ENCODE measurements at regions not wholly inside any gene's neighbourhood (a gene's known extent, or its start where the extent isn't known, plus 50 kb on each side); places are given as distances from the start of the nearest gene placed in this dataset.

DNA sequence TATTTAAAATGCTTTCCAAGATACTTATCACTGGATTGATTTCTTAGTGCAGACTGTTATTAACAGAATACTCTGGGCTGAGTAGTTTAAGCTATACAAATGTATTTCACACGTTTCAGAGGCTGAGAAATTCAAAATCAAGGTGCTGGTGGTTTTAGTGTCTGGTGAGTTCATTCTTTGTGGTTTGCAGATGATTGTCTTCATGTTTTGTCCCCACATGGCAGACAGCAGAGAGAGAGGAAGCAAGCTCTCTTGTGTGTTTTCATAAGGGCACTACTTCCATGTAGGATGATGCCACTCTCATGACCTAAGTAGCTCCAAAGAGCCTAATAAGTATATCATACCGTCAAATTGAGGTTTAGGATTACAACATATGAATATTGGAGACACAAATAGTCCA, 1348.9 kb upstream of the FLRT2 start:
- TF ChIP-seq MYC (IDR thresholded peaks at IDR 0.05; ENCODE audit: low read depth, low read length) (no peak), POLR2A (IDR thresholded peaks at IDR 0.05; ENCODE audit: extremely low read depth, insufficient read length) (no peak)
- TF ChIP-seq, protein P1, sequence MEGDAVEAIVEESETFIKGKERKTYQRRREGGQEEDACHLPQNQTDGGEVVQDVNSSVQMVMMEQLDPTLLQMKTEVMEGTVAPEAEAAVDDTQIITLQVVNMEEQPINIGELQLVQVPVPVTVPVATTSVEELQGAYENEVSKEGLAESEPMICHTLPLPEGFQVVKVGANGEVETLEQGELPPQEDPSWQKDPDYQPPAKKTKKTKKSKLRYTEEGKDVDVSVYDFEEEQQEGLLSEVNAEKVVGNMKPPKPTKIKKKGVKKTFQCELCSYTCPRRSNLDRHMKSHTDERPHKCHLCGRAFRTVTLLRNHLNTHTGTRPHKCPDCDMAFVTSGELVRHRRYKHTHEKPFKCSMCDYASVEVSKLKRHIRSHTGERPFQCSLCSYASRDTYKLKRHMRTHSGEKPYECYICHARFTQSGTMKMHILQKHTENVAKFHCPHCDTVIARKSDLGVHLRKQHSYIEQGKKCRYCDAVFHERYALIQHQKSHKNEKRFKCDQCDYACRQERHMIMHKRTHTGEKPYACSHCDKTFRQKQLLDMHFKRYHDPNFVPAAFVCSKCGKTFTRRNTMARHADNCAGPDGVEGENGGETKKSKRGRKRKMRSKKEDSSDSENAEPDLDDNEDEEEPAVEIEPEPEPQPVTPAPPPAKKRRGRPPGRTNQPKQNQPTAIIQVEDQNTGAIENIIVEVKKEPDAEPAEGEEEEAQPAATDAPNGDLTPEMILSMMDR (IDR thresholded peaks at IDR 0.05; ENCODE audit: low read depth, low read length) = no peak
- TF ChIP-seq, protein P2, sequence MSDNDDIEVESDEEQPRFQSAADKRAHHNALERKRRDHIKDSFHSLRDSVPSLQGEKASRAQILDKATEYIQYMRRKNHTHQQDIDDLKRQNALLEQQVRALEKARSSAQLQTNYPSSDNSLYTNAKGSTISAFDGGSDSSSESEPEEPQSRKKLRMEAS (IDR thresholded peaks at IDR 0.05; ENCODE audit: low read depth, low read length) = no peak
- no peak for DNase-seq (ENCODE audit: low read depth)

GRCh38 chr14:84195514-84195913, 1334.4 kb upstream of the FLRT2 start:
- no peak overlapping the region for H3K4me3 ChIP-seq (ENCODE audit: low read depth, low read length)
- TF ChIP-seq POLR2A (IDR thresholded peaks at IDR 0.05; ENCODE audit: extremely low read depth, insufficient read length) (no peak), MYC (IDR thresholded peaks at IDR 0.05; ENCODE audit: low read depth, low read length) (no peak)
- TF ChIP-seq, protein P1 (IDR thresholded peaks at IDR 0.05; ENCODE audit: low read depth, low read length) = no peak
- TF ChIP-seq, protein P2 (IDR thresholded peaks at IDR 0.05; ENCODE audit: low read depth, low read length) = no peak
- no peak for DNase-seq (ENCODE audit: low read depth)

More for the DNA sequence above, 1348.9 kb upstream of the FLRT2 start:
- H3K4me3 ChIP-seq (ENCODE audit: low read depth, low read length) = no peak overlapping the region

- no peak for DNase-seq (ENCODE audit: low read depth)
- no peak overlapping the region for H3K4me3 ChIP-seq (ENCODE audit: low read depth, low read length)
- TF ChIP-seq, protein P2 (IDR thresholded peaks at IDR 0.05; ENCODE audit: low read depth, low read length) = no peak
- no peak for TF ChIP-seq MYC (IDR thresholded peaks at IDR 0.05; ENCODE audit: low read depth, low read length)
- no peak for TF ChIP-seq POLR2A (IDR thresholded peaks at IDR 0.05; ENCODE audit: extremely low read depth, insufficient read length)
- TF ChIP-seq, protein P1 (IDR thresholded peaks at IDR 0.05; ENCODE audit: low read depth, low read length) = no peak
Observed at GRCh38 chr14:84197704-84198103, 1332.2 kb upstream of the FLRT2 start.

DNA sequence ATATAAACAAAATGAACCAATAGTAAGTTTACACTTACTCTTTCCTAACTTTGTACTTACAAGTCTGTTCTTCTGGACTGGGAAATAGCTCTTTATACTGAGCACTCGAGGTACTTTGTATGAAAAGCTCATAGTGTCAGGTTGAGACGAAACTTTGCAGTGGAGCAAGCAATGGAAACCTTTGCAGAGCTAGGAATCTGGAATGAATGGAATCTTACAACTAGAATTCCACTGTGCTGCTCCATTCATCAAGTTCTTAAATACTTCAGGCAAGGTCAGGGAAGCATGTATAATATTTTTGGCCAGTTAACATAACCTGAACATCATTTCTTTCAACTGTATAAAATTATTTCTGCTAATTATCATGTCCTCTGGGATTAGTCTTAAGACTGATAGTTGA, 1327.5 kb upstream of the FLRT2 start:
- no peak for DNase-seq (ENCODE audit: low read depth)
- TF ChIP-seq MYC (IDR thresholded peaks at IDR 0.05; ENCODE audit: low read depth, low read length) (no peak), POLR2A (IDR thresholded peaks at IDR 0.05; ENCODE audit: extremely low read depth, insufficient read length) (no peak)
- TF ChIP-seq, protein P1 (IDR thresholded peaks at IDR 0.05; ENCODE audit: low read depth, low read length) = no peak
- TF ChIP-seq, protein P2 (IDR thresholded peaks at IDR 0.05; ENCODE audit: low read depth, low read length) = no peak
- H3K4me3 ChIP-seq (ENCODE audit: low read depth, low read length) = no peak overlapping the region

DNA sequence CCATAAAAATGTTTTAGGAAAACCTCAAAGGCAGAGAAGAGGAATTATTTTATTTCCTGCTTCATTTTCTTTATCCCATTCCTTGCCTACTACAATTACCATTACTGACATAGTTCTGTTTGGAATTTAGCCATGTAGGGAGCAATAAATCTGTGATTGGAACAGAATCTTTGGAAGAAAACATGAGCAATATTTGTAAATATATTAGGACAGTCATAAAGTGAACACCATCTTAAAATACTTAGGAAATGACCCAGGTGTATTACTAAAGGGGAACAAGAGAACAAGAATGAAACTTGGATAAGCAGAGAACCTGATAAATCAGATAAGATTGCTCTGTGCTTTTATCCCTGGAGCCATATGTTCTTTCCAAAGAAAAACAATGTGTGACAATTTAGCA, 1326.0 kb upstream of the FLRT2 start:
- TF ChIP-seq POLR2A (IDR thresholded peaks at IDR 0.05; ENCODE audit: extremely low read depth, insufficient read length) = no peak
- H3K4me3 ChIP-seq (ENCODE audit: low read depth, low read length) = no peak overlapping the region
- DNase-seq (ENCODE audit: low read depth) = no peak

GRCh38 chr14:84208451-84208850, 1321.5 kb upstream of the FLRT2 start:
- no peak for TF ChIP-seq MYC (IDR thresholded peaks at IDR 0.05; ENCODE audit: low read depth, low read length)
- DNase-seq (ENCODE audit: low read depth) = no peak
- H3K4me3 ChIP-seq (ENCODE audit: low read depth, low read length) = no peak overlapping the region

DNA sequence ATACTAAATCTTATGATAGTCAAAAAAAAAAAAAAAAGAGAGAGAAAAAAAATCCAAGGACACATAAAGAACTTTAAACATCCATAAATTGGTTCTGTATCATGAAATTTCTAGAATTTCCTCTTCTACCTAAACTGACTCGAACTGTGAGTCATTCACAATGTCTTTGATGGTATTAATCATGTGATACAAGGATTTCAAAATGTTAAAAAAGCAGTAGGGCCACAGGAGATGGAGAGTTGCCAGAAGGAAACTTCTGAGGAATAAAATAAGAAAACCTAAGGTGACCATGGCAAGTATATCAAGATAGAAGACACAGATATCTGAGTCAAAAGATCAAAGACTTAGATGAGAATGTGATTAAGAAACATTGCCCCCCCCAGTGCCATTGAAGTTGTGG, 1320.9 kb upstream of the FLRT2 start:
- no peak overlapping the region for H3K4me3 ChIP-seq (ENCODE audit: low read depth, low read length)
- TF ChIP-seq POLR2A (IDR thresholded peaks at IDR 0.05; ENCODE audit: extremely low read depth, insufficient read length) (no peak), MYC (IDR thresholded peaks at IDR 0.05; ENCODE audit: low read depth, low read length) (no peak)
- TF ChIP-seq, protein P2 (IDR thresholded peaks at IDR 0.05; ENCODE audit: low read depth, low read length) = no peak
- DNase-seq (ENCODE audit: low read depth) = no peak

Data from NB4 (cell line).